Ascending aorta (tissue), 2 donors: ENCODE measurements at regions not wholly inside any gene's neighbourhood (a gene's known extent, or its start where the extent isn't known, plus 50 kb on each side); places are given as distances from the start of the nearest gene placed in this dataset.

Experiments
- DNase-seq, 2 donors: peaks; one replicate each; pipeline ENCODE4 v3.0.0-alpha.2; 2019; ENCODE audit warnings: low spot score in 2 of 2
- H3K27ac ChIP-seq, 2 donors: fragments of 200-600 bp; sonication (generic); one replicate each; pipeline ENCODE4 v1.5.1; 2016 to 2017; ENCODE audit warnings: mild to moderate bottlenecking in 1 of 2
- H3K27me3 ChIP-seq: fragments of 200-600 bp; sonication (generic); one replicate; pipeline ENCODE4 v1.5.1; 2017
- H3K36me3 ChIP-seq, 2 donors: fragments of 200-600 bp; sonication (generic); one replicate each; pipeline ENCODE4 v1.5.1; 2016
- H3K4me1 ChIP-seq, 2 donors: fragments of 200-600 bp; sonication (generic); one replicate each; pipeline ENCODE4 v1.5.1; 2016 to 2017; ENCODE audit warnings: mild to moderate bottlenecking in 1 of 2
- H3K4me3 ChIP-seq, 2 donors: fragments of 200-600 bp; sonication (generic); one replicate each; pipeline ENCODE4 v1.5.1; 2016 to 2017; ENCODE audit warnings: mild to moderate bottlenecking in 1 of 2
- H3K9me3 ChIP-seq, 2 donors: fragments of 200-600 bp; sonication (generic); one replicate each; pipeline ENCODE4 v1.5.1; 2016
- CTCF ChIP-seq, 3 experiments: fragments of 200-600 bp in 2 of 3; fragments of 450-650 bp in 1 of 3; sonication (generic) in 2 of 3; IDR thresholded peaks; one replicate each; pipeline ENCODE4 v1.5.1; 2016 to 2019; ENCODE audit warnings: antibody characterized with exemption in 3 of 3, mild to moderate bottlenecking in 1 of 3, moderate library complexity in 1 of 3
- intact Hi-C: fragments of 100-400 bp; cut with DNase I; formaldehyde crosslinking; loops from one replicate; pipeline ENCODE4 v1.15.1; 2023

- no peak overlapping the region for H3K4me3 ChIP-seq
- peak overlapping the region; percentile 84 to 88 for H3K27ac ChIP-seq
- H3K27me3 ChIP-seq: no peaks in the 10 kb centered on the region
- TF ChIP-seq CTCF (IDR thresholded peaks at IDR 0.05): no peak
- intact Hi-C loops: no loop called here
- H3K9me3 ChIP-seq: no peaks in the 10 kb centered on the region
- H3K36me3 ChIP-seq: no peaks in the 10 kb centered on the region
- no peak for DNase-seq
- peaks cover 6 to 11% of the 10 kb centered on the region in 2 donors for H3K4me1 ChIP-seq
Measured at GRCh38 chr20:23268792-23269354, 81.7 kb upstream of the NXT1 start.

GRCh38 chr20:23267909-23268308, 82.7 kb upstream of the NXT1 start:
- intact Hi-C loops: no loop called here
- no peak for DNase-seq
- no peak overlapping the region for H3K27ac ChIP-seq
- no peaks in the 10 kb centered on the region for H3K9me3 ChIP-seq
- H3K36me3 ChIP-seq: no peaks in the 10 kb centered on the region
- H3K4me3 ChIP-seq: no peak overlapping the region
- H3K27me3 ChIP-seq: no peaks in the 10 kb centered on the region
- TF ChIP-seq CTCF (IDR thresholded peaks at IDR 0.05): no peak
- H3K4me1 ChIP-seq: peaks cover 6 to 11% of the 10 kb centered on the region in 2 donors

- Histone ChIP-seq H3K4me1 (peaks cover 6 to 11% of the 10 kb centered on the region in 2 donors), H3K4me3 (no peak overlapping the region), H3K27me3 (no peaks in the 10 kb centered on the region), H3K36me3 (no peaks in the 10 kb centered on the region), H3K9me3 (no peaks in the 10 kb centered on the region), H3K27ac (no peak overlapping the region)
- intact Hi-C loops: no loop called here
- no peak for TF ChIP-seq CTCF (IDR thresholded peaks at IDR 0.05)
- DNase-seq: no peak
Measured at GRCh38 chr20:23266530-23267398, 83.8 kb upstream of the NXT1 start.

GRCh38 chr20:23265226-23265625, 85.4 kb upstream of the NXT1 start:
- Histone ChIP-seq H3K4me1 (peaks cover 6 to 9% of the 10 kb centered on the region in 2 donors), H3K9me3 (no peaks in the 10 kb centered on the region), H3K27ac (no peak overlapping the region), H3K4me3 (no peak overlapping the region), H3K36me3 (no peaks in the 10 kb centered on the region), H3K27me3 (no peaks in the 10 kb centered on the region)
- intact Hi-C loops: no loop called here
- DNase-seq: no peak
- no peak for TF ChIP-seq CTCF (IDR thresholded peaks at IDR 0.05)

- H3K27ac ChIP-seq: no peak overlapping the region
- peaks cover 2% of the 10 kb centered on the region in 2 donors for H3K4me1 ChIP-seq
Measured at GRCh38 chr20:23264545-23264944, 86.0 kb upstream of the NXT1 start.

More at GRCh38 chr20:23264545-23264944, 86.0 kb upstream of the NXT1 start:
- Histone ChIP-seq H3K9me3 (no peaks in the 10 kb centered on the region), H3K4me3 (no peak overlapping the region), H3K36me3 (no peaks in the 10 kb centered on the region), H3K27me3 (no peaks in the 10 kb centered on the region)
- DNase-seq: no peak
- intact Hi-C loops: no loop called here
- TF ChIP-seq CTCF (IDR thresholded peaks at IDR 0.05): no peak
